Sigmoid colon (tissue), 4 donors: ENCODE measurements at regions not wholly inside any gene's neighbourhood (a gene's known extent, or its start where the extent isn't known, plus 50 kb on each side); places are given as distances from the start of the nearest gene placed in this dataset.

Source experiments
- EP300 ChIP-seq, 4 donors: sonication (generic); formaldehyde crosslinking; IDR thresholded peaks; one replicate each; pipeline ENCODE4 v1.6.1; 2017; ENCODE audit warnings: antibody characterized with exemption in 4 of 4
- POLR2A ChIP-seq, 2 donors: fragments of 450-650 bp; IDR thresholded peaks; one replicate each; pipeline ENCODE4 v1.6.1; 2016; ENCODE audit warnings: antibody characterized with exemption in 2 of 2, mild to moderate bottlenecking in 2 of 2, moderate library complexity in 2 of 2
- TF ChIP-seq, protein P1 (sequence below), 4 experiments: fragments of 450-650 bp in 3 of 4; fragments of 200-600 bp in 1 of 4; IDR thresholded peaks; one replicate each; pipeline ENCODE4 v1.5.1; 2016 to 2019; ENCODE audit warnings: antibody characterized with exemption in 4 of 4, mild to moderate bottlenecking in 3 of 4, moderate library complexity in 2 of 4

DNA sequence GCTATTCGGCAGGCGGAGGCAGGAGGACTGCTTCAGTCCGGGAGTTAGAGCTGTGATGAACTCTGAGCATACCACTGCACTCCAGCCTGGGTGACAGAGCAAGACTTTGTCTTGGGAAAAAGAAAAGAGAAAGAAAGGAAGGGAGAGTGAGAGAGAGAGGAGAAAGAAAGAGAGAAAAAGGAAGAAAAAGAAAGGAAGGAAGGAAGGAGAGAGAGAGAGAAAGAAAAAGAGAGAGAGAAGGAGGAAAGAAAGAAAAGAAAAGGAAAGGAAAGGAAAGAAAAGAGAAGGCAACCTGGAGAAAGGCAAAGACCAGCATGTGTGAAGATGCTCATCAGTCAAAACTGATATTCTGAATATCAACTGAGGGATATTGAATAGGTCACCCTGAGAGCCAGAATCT is 143.1 kb upstream of the SASH1 start:
- TF ChIP-seq, protein P1, sequence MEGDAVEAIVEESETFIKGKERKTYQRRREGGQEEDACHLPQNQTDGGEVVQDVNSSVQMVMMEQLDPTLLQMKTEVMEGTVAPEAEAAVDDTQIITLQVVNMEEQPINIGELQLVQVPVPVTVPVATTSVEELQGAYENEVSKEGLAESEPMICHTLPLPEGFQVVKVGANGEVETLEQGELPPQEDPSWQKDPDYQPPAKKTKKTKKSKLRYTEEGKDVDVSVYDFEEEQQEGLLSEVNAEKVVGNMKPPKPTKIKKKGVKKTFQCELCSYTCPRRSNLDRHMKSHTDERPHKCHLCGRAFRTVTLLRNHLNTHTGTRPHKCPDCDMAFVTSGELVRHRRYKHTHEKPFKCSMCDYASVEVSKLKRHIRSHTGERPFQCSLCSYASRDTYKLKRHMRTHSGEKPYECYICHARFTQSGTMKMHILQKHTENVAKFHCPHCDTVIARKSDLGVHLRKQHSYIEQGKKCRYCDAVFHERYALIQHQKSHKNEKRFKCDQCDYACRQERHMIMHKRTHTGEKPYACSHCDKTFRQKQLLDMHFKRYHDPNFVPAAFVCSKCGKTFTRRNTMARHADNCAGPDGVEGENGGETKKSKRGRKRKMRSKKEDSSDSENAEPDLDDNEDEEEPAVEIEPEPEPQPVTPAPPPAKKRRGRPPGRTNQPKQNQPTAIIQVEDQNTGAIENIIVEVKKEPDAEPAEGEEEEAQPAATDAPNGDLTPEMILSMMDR (IDR thresholded peaks at IDR 0.05): no peak
- TF ChIP-seq POLR2A (IDR thresholded peaks at IDR 0.05) (no peak), EP300 (IDR thresholded peaks at IDR 0.05) (no peak)
